Non-pigmented ciliary epithelial cell (primary cell): ENCODE measurements at regions not wholly inside any gene's neighbourhood (a gene's known extent, or its start where the extent isn't known, plus 50 kb on each side); places are given as distances from the start of the nearest gene placed in this dataset.
"Not testable (repeated sequence)": the region's sequence is repeated elsewhere in the genome, so short reads cannot be mapped to it uniquely, and the experiment has no call there.

ENCODE experiments used
- DNase-seq: peaks from one replicate; pipeline ENCODE4 v3.0.0-alpha.2; 2010; ENCODE audit warnings: low read depth

- DNase-seq: no peak
Observed at GRCh38 chr19:32038021-32038920, 307.1 kb upstream of the ZNF507 start.

- no peak for DNase-seq
Observed at GRCh38 chr19:32038961-32039360, 306.4 kb upstream of the ZNF507 start.

DNA sequence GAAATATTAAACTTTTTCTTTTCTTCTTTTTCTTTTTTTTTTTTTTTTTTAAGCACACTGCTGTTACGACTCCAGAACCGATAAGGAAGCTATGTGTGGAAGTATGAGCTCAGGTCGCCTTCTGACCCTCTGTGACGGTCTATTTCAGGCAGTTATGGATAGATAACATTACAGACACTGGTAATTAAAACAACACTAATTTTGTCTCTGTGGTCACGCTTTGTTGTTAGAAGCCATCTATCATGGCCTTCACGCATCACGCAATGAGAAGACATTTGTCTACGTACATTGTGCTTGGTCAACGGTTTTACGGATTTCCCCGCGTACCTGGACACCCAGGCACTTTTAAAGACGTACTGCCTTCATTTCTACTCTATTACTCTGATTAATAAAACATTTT lies 306.0 kb upstream of the ZNF507 start:
- DNase-seq: no peak

GRCh38 chr19:32040236-32040635 lies 305.2 kb upstream of the ZNF507 start:
- DNase-seq: no peak

DNA sequence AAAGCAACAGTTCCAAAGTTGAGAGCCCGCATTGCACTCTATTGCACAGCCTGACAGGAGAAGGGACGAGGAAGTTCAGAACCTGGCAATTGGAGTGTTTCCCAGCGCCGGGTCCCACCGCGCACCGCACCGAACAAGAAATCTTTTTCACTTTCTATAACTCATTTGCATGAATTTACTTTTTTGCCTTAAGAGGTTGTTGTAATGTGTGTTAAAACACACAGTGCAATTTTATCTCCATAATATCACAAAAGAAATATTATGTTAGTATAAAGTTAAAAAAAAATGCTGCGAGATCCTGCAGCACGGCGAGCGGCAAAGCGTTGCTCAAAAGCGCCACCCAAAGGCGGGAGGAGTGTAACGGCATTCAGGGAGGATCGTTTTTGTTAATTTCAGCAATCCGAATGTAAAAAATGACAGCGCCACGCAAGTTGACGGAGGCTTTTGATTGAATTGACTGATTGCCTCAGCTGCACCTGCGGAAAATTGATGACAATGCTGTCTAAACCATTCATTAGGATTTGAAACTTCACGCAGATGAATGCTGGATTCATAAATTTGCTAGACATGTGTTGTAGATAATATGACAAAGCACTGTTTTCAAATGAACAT lies 303.6 kb upstream of the ZNF507 start:
- DNase-seq: no peak

DNA sequence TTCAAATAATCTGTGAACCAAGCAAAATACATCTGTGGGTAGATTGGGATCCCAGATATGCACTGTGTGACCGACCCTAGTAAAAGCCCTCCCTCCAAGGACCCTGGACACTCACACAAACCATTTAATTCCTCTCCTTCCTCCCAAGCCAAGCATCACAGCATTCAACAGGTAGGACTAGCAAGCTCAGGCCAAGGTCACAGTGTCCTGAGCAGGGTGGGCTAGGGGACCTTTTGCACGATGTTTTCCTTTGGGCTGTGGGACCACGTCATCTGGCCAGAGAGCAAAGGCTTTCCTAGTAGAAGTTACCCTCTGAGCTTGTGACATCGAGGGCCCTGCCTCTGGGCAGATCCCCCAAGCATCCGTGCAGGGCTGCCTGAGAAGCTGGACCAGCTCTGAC lies 297.6 kb upstream of the ZNF507 start:
- no peak for DNase-seq

DNA sequence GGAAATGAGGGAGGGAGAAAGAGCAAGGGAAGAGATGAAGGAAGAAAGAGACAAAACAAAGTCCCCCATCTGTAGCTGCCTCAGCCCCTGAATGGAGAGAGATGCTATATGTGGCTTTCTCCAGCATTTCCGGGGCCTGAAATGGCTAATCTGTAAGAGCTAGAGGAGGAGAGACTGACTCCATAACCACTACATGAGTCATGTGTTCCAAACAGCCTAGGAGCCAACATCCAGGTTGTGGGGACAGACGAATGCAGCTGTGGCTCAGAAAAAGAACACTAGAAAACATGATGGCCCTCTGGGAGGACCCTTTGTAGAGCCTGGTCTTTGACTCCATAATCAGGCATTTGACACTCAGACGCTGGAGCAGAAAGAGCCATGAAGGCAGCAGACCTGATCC lies 292.0 kb upstream of the ZNF507 start:
- no peak for DNase-seq

- no peak for DNase-seq
Observed at GRCh38 chr19:32053861-32054260, 291.5 kb upstream of the ZNF507 start.

GRCh38 chr19:32058131-32058530 lies 287.3 kb upstream of the ZNF507 start:
- DNase-seq: no peak

- no peak for DNase-seq
Observed at GRCh38 chr19:32061315-32061714, 284.1 kb upstream of the ZNF507 start.

GRCh38 chr19:32063601-32064000 lies 281.8 kb upstream of the ZNF507 start:
- no peak for DNase-seq

- DNase-seq: no peak
Observed at GRCh38 chr19:32066056-32066455, 279.4 kb upstream of the ZNF507 start.

DNA sequence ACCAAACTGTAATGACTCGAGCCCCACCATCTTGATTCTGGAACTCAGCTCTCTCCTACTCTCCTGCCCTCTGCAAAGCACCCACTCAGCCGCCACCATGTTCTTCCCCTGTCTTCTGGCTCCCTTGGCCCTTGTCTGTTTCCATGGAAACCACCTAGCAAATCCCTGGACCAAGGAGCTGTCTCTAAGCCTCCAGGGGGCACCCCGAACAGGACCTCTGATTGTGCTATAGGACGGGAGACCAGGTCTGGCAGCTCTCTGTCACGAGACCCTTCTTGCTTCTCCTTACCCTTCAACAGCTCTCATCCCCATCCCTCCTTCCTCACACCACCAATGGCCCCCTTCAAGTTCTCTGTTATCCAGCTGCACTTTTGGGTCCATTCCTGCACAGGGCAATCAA lies 277.7 kb upstream of the ZNF507 start:
- DNase-seq: no peak

DNA sequence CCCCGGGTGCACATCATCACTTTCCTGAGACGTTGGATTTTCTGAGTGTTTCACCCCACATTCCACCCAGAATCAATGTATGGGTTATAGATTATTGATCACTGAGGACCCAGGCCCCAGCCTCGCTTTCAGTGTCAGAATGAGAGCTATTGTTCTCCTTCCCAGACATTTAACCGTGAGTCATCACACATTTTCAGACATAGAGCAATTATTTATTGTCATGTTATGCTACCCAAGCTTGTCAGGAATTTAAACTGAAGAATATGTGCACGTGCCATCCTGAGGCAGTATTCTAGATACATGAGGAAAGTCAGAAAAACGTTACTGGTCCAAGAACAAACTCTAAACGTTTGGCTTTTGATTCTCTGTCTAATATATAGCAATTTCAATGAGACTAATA lies 276.6 kb upstream of the ZNF507 start:
- no peak for DNase-seq

DNA sequence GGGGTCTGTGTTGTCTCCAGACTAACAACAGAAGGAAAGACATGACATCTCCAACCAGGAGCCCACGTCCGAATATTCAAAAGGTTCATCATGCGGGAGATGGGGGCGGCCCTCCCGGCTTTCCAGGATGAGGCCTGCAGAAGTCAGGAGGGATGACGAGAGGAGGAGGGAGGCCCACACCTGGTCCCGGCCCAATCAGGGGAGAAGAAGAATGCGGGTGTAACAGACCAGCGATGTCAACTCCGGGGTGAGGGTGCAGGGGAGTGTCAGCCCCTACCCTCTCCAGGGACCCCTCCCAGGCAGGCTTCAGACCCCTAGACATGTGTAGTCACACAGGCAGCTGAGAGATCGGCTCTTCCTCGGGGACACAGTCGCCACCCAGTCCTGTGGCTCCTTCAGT lies 275.3 kb upstream of the ZNF507 start:
- no peak for DNase-seq

GRCh38 chr19:32082028-32082427 lies 263.4 kb upstream of the ZNF507 start:
- no peak for DNase-seq

DNA sequence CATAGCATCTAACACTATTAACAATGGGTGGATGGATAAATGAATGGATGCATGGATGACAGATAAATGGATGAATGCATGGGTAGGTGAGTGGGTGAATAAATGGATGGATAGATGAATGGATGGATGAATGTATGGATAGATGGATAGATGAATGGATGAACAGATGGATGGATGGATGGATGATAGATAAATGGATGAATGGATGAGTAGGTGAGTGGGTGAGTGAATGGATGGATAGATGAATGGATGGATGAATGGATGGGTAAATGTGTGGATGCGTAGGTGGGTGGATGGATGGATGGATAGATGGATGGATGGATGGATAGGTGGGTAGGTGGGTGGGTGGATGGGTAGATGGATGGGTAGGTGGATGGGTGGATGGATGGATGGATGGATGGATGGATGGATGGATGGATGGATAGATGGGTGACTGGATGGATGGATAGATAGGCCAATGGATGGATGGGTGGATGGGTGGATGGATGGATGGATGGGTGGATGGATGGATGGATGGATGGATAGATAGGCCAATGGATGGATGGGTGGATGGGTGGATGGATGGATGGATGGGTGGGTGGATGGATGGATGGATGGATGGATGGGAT lies 260.6 kb upstream of the ZNF507 start:
- not testable (repeated sequence) for DNase-seq

DNA sequence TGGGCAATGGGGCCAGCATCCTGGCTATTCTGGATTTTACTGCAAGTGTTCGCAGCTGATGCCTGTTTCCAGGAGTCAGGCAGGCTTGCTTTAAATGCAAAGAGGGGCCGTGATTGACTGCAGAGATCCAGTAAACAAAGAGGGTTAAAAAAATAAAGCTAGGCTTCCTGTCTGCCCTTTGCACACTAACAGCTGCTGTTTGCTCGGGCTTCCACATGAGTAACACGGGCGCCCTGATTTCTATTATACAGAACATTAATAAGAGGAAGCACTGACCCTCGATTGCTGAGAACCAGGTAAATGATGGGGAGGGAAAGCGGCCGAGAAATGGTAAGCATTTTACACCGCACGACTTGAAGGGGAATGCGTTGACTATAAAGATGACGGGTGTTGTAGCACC lies 254.2 kb upstream of the ZNF507 start:
- DNase-seq: no peak

DNA sequence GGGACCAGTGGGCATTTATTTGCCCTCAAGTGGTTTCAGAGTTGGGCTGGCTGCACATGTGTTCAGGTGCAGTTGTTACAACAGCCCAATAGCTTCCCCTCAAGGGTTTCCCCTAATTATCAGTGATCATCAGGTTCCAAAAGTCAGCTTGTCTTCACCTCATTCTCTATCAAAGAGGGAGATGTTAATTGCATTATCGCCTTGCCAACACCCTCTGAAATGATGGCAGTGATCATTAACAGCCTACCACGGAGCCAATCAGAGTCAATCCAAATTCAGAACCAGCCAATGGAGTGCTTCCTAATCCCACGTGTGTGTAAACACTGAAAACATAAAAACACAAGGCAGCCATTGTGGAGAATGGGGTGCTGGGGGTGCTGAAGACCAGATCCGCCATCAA lies 248.4 kb upstream of the ZNF507 start:
- DNase-seq: no peak

DNA sequence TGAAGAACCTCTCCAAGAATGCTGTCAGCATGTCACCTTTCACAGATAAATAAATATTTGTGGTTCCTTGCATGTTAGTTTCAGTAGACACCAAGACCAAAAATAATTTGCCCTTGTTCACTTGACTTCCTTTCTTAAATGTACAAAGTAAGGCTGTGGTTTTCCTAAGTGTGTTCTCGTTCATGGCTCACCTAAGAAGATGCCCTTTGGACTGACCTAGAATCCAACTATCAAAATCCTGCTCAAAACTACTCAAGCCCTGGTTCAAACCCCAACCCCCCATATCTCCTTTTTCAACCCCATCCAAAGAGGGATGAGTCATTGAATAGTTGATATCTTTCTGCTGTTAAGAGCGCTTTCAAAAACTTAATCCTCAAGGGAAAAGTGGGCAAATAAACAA lies 247.8 kb upstream of the ZNF507 start:
- DNase-seq: no peak

GRCh38 chr19:32098968-32099367 lies 246.4 kb upstream of the ZNF507 start:
- DNase-seq: no peak

DNA sequence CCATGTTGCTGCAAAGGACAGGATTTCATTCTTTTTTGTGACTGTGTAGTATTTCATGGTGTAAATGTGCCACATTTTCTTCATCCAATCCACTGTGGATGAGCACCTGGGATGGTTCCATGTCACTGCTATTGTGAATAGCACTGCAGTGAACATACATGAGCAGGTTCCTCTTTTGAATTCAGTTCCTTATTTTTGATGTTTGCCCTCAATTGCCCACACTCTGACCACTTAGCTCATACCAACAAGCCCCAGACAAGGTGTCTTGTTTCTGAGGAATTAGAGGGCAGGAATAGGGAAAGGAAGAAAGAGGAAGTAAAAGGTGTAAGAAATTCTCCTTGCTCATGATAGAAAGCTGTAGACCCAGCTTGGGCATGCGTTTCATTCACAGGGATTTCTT lies 244.2 kb upstream of the ZNF507 start:
- DNase-seq: no peak

DNA sequence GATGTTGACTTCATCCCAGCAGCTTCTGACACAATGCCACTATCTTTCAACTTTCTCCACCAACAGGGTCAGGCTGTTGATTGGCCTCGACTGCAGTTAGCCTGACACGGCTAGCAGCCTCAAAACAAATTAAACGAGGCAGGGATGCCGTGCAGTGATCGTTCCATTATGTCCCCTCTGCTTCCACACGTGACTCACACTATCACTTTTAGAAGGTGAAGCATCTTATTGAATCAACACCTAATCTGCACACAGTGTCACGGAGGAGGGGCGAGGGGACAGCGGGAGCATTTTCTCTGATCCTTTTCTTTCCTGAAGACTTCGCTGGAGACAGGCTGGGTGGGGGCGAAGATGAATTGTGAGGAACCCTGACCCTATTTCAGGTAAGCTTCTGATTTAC lies 241.9 kb upstream of the ZNF507 start:
- DNase-seq: no peak
